IMR-90 (cell line): ENCODE measurements at regions not wholly inside any gene's neighbourhood (a gene's known extent, or its start where the extent isn't known, plus 50 kb on each side); places are given as distances from the start of the nearest gene placed in this dataset.

Experiments used
- ATAC-seq: fragments of 200-7000 bp; cut with Tn5 transposase; 2 replicates; pipeline ENCODE4 v1.9.1; 2020; ENCODE audit warnings: low read depth, mild to moderate bottlenecking, moderate library complexity
- BruUV-seq: library from RNA; stranded (reverse); fragments of 400-500 nt; replicated peaks from 2 replicates; lab custom pipeline; 2021; lab: Mats Ljungman, UMichigan
- CTCF ChIA-PET: fragments of 300-600 bp; formaldehyde crosslinking; extraction: SDS; loops from one replicate; lab custom pipeline; 2021; ENCODE audit warnings: antibody characterized with exemption; lab: Yijun Ruan, JAX
- POLR2A ChIA-PET: fragments of 300-600 bp; sonication (Branson Sonifier 250); formaldehyde crosslinking; loops from one replicate; lab custom pipeline; 2022; ENCODE audit warnings: antibody characterized with exemption; ENCODE audit not compliant: unreplicated experiment; lab: Charles Lee
- DNase-seq: peaks from one replicate; pipeline ENCODE4 v3.0.0; 2013
- H2AFZ ChIP-seq: replicated peaks from 2 replicates; pipeline ENCODE3; 2013; ENCODE audit warnings: low read length, mild to moderate bottlenecking; ENCODE audit not compliant: poor library complexity
- H2AK5ac ChIP-seq: 2 replicates; pipeline ENCODE4 v1.6.1; 2013; ENCODE audit warnings: low read depth, low read length, inconsistent platforms
- H2AK9ac ChIP-seq: replicated peaks from 2 replicates; pipeline ENCODE3; 2013; ENCODE audit warnings: mild to moderate bottlenecking, low read depth, low read length, moderate library complexity; ENCODE audit not compliant: poor library complexity
- H2BK120ac ChIP-seq: 2 replicates; pipeline ENCODE4 v1.6.1; 2013; ENCODE audit warnings: low read depth, low read length, inconsistent platforms
- H2BK15ac ChIP-seq: 3 replicates; pipeline ENCODE4 v1.6.1; 2013; ENCODE audit warnings: low read depth, low read length, inconsistent platforms
- H2BK20ac ChIP-seq: 2 replicates; pipeline ENCODE4 v1.6.1; 2013; ENCODE audit warnings: low read depth, mild to moderate bottlenecking, inconsistent platforms, low read length, moderate library complexity
- H2BK5ac ChIP-seq: 2 replicates; pipeline ENCODE4 v1.6.1; 2013; ENCODE audit warnings: mild to moderate bottlenecking, low read depth, low read length, inconsistent platforms; ENCODE audit not compliant: poor library complexity, severe bottlenecking
- H3K14ac ChIP-seq: replicated peaks from 2 replicates; pipeline ENCODE4 v1.6.1; 2013; ENCODE audit warnings: low read depth, low read length, inconsistent platforms
- H3K18ac ChIP-seq: 2 replicates; pipeline ENCODE4 v1.6.1; 2013; ENCODE audit warnings: low read depth, low read length, control low read depth
- H3K23ac ChIP-seq: 2 replicates; pipeline ENCODE4 v1.6.1; 2013; ENCODE audit warnings: low read depth, low read length, inconsistent platforms
- H3K27ac ChIP-seq: 2 replicates; pipeline ENCODE4 v1.5.1; 2013; ENCODE audit warnings: mild to moderate bottlenecking, control low read depth, low read length; ENCODE audit not compliant: insufficient read depth
- H3K27me3 ChIP-seq: 2 replicates; pipeline ENCODE4 v1.6.1; 2013; ENCODE audit warnings: low read length; ENCODE audit not compliant: control insufficient read depth, insufficient read depth
- H3K36me3 ChIP-seq: 2 replicates; pipeline ENCODE4 v1.6.1; 2013; ENCODE audit warnings: low read length, mixed read lengths; ENCODE audit not compliant: control insufficient read depth, insufficient read depth
- H3K4ac ChIP-seq: 2 replicates; pipeline ENCODE4 v1.6.1; 2013; ENCODE audit warnings: low read depth, low read length, inconsistent platforms
- H3K4me1 ChIP-seq: 2 replicates; pipeline ENCODE4 v1.6.1; 2013; ENCODE audit warnings: low read length, mixed read lengths; ENCODE audit not compliant: control insufficient read depth, insufficient read depth
- H3K4me2 ChIP-seq: 2 replicates; pipeline ENCODE4 v1.6.1; 2013; ENCODE audit warnings: low read depth, mild to moderate bottlenecking, control low read depth, low read length, moderate library complexity
- H3K4me3 ChIP-seq: 2 replicates; pipeline ENCODE4 v1.5.1; 2013; ENCODE audit warnings: low read depth, mild to moderate bottlenecking, control low read depth, low read length, moderate library complexity; ENCODE audit not compliant: insufficient read depth
- H3K56ac ChIP-seq: 2 replicates; pipeline ENCODE4 v1.6.1; 2013; ENCODE audit warnings: low read length, inconsistent platforms; ENCODE audit not compliant: insufficient read depth; ENCODE audit errors: extremely low read depth
- H3K79me1 ChIP-seq, 2 experiments: 2 replicates each; pipeline ENCODE4 v1.6.1; 2013; ENCODE audit warnings: low read length in 2 of 2, inconsistent platforms in 1 of 2, low read depth in 1 of 2
- H3K9ac ChIP-seq: 2 replicates; pipeline ENCODE4 v1.6.1; 2013; ENCODE audit warnings: low read depth, low read length, control low read depth
- H3K9me1 ChIP-seq: 2 replicates; pipeline ENCODE4 v1.6.1; 2013; ENCODE audit warnings: low read length, inconsistent platforms; ENCODE audit not compliant: insufficient read depth
- H3K9me3 ChIP-seq: 2 replicates; pipeline ENCODE4 v1.6.1; 2013; ENCODE audit warnings: low read length; ENCODE audit not compliant: control insufficient read depth, insufficient read depth
- H4K20me1 ChIP-seq: 2 replicates; pipeline ENCODE4 v1.6.1; 2013; ENCODE audit warnings: low read length, inconsistent platforms; ENCODE audit not compliant: insufficient read depth
- H4K5ac ChIP-seq: 2 replicates; pipeline ENCODE4 v1.6.1; 2013; ENCODE audit warnings: mild to moderate bottlenecking, low read depth, low read length, control low read depth
- H4K8ac ChIP-seq, 2 experiments: 2 replicates each; pipeline ENCODE4 v1.6.1; 2013; ENCODE audit warnings: low read depth in 2 of 2, low read length in 2 of 2, control low read depth in 1 of 2, inconsistent platforms in 1 of 2
- H4K91ac ChIP-seq: 2 replicates; pipeline ENCODE4 v1.6.1; 2013; ENCODE audit warnings: low read depth, low read length, inconsistent platforms; ENCODE audit not compliant: insufficient read depth
- CEBPB ChIP-seq: IDR thresholded peaks from 2 replicates; pipeline ENCODE4 v1.6.1; 2012; ENCODE audit warnings: low read depth, low read length, improper control_type of control experiment
- FOS ChIP-seq: fragments of 150-350 bp; IDR thresholded peaks from 2 replicates; pipeline ENCODE4 v1.6.1; 2016; ENCODE audit warnings: low read depth, low read length
- MAFK ChIP-seq: IDR thresholded peaks from 2 replicates; pipeline ENCODE4 v1.6.1; 2012; ENCODE audit warnings: low read depth, low read length, improper control_type of control experiment
- MAZ ChIP-seq: IDR thresholded peaks from 2 replicates; pipeline ENCODE4 v1.6.1; 2012; ENCODE audit warnings: low read depth, mild to moderate bottlenecking, low read length, improper control_type of control experiment, moderate library complexity, borderline replicate concordance
- MXI1 ChIP-seq: IDR thresholded peaks from 2 replicates; pipeline ENCODE4 v1.6.1; 2012; ENCODE audit warnings: low read depth, mild to moderate bottlenecking, low read length, moderate library complexity, borderline replicate concordance
- SMC3 ChIP-seq: fragments of 150-350 bp; IDR thresholded peaks from 2 replicates; pipeline ENCODE4 v1.6.1; 2016; ENCODE audit warnings: low read depth, mild to moderate bottlenecking, antibody characterized with exemption, low read length, moderate library complexity
- WGBS, 2 experiments: methylation state at CpG; one replicate each; pipeline versions ENCODE4 v1.1.5 to v1.1.7; 2013; ENCODE audit warnings: missing lambda C conversion rate in 2 of 2; ENCODE audit not compliant: insufficient read length in 1 of 2; ENCODE audit errors: extremely low coverage in 2 of 2; 5-methylcytosine and 5-hydroxymethylcytosine counted together
- dilution Hi-C: fragments of 300-500 bp; cut with HindIII; formaldehyde crosslinking; loops from one replicate; pipeline ENCODE4 v1.14.3; 2018; ENCODE audit warnings: low sequenced_read_pairs; ENCODE audit not compliant: unreplicated experiment
- in situ Hi-C: fragments of 300-500 bp; cut with MboI; formaldehyde crosslinking; loops from 3 replicates; pipeline ENCODE4 v1.14.3; 2019; ENCODE audit warnings: low sequenced_read_pairs, inconsistent platforms, mixed read lengths
- intact Hi-C: fragments of 100-400 bp; cut with micrococcal nuclease; formaldehyde crosslinking; loops from 2 replicates; pipeline ENCODE4 v1.10.0; 2022

- Histone ChIP-seq H2BK20ac (no peak overlapping the region), H4K20me1 (no peaks in the 10 kb centered on the region), H2BK5ac (no peak overlapping the region), H2BK15ac (no peak overlapping the region), H3K4me2 (no peak overlapping the region), H3K9ac (no peak overlapping the region), H3K4ac (no peak overlapping the region), H3K23ac (no peak overlapping the region), H3K18ac (no peak overlapping the region), H3K27me3 (no peaks in the 10 kb centered on the region), H3K14ac (no peak overlapping the region), H3K9me1 (no peaks in the 10 kb centered on the region), H3K27ac (no peak overlapping the region), H3K4me3 (no peak overlapping the region), H3K9me3 (no peaks in the 10 kb centered on the region), H2AK9ac (no peak overlapping the region), H2AK5ac (no peak overlapping the region), H3K36me3 (no peaks in the 10 kb centered on the region), H4K91ac (no peak overlapping the region), H4K8ac (no peak overlapping the region), H4K5ac (no peak overlapping the region), H2BK120ac (no peak overlapping the region), H3K56ac (no peak overlapping the region), H2AFZ (no peak overlapping the region), H3K4me1 (no peaks in the 10 kb centered on the region), H3K79me1 (no peaks in the 10 kb centered on the region)
- DNase-seq (no peak), ATAC-seq (no peak)
- BruUV-seq = no TSS peak
- intact Hi-C loops (no loop called here), in situ Hi-C loops (no loop called here), dilution Hi-C loops (no loop called here)
- TF ChIP-seq SMC3 (no peak), MXI1 (no peak), FOS (no peak), MAFK (no peak), CEBPB (no peak), MAZ (no peak)
- ChIA-PET POLR2A (no interaction called here), CTCF (no interaction called here)
- no CpG with 5 or more reads among the region's 1 CpG for WGBS, 2 experiments
Measured at GRCh38 chr3:151578495-151578894, 117.6 kb upstream of the IGSF10 start.
